ENCODE measurements at regions not wholly inside any gene's neighbourhood (a gene's known extent, or its start where the extent isn't known, plus 50 kb on each side); places are given as distances from the start of the nearest gene placed in this dataset.

DNA sequence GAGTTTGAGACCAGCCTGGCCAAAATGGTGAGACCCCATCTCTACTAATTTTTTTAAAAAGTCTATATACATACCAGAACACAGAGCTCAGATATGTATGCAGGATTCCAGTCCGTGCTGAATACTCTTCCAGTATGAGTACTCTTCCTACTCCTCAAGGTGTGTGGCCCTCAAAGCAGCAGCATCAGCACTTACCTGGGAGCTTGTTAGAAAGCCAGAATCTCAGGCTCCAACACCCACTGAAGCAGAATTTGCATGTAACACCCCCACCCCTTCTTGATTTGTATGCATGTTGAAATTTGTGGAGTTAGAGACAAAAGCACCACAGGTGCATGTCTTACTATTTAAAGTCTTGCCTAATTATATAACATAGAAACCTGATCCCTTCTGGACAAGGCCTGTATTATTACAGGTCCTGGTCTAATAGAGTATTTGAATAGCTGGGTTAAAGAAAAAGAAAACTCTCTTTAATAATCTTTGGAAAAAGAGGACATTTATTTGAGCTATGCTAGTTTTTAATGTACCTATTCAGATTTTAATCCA lies 50.3 kb upstream of the NFE2L2 start:
- no peak for DNase-seq

GRCh38 chr2:177315364-177315763 lies 50.8 kb upstream of the NFE2L2 start:
- no peak for DNase-seq

- no peak for DNase-seq
Measured at GRCh38 chr2:177316756-177317155, 52.2 kb upstream of the NFE2L2 start.

- DNase-seq = no peak
Measured at GRCh38 chr2:177317443-177317842, 52.9 kb upstream of the NFE2L2 start.

- DNase-seq = no peak
Measured at GRCh38 chr2:177317857-177318256, 53.3 kb upstream of the NFE2L2 start.

GRCh38 chr2:177318613-177319012 lies 54.1 kb upstream of the NFE2L2 start:
- DNase-seq = no peak

DNA sequence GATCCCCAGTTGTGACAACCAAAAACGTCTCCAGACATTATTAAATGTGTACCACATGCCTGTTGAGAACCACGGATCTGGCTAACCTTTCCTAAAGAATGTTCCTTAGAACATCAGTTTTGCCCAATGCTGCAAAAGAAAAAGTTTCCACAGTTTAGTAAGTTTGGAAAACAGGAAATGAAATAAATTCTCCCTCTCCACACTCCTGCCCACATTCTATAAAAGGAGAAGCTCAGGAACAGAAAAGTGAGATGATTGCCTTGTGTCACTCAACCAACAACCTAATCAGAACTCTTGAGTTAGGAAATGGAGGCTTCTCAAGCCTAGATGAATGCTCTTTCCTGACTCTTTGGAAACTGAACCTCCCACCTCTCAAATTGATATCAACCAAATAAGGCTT lies 56.1 kb upstream of the NFE2L2 start:
- DNase-seq = no peak

DNA sequence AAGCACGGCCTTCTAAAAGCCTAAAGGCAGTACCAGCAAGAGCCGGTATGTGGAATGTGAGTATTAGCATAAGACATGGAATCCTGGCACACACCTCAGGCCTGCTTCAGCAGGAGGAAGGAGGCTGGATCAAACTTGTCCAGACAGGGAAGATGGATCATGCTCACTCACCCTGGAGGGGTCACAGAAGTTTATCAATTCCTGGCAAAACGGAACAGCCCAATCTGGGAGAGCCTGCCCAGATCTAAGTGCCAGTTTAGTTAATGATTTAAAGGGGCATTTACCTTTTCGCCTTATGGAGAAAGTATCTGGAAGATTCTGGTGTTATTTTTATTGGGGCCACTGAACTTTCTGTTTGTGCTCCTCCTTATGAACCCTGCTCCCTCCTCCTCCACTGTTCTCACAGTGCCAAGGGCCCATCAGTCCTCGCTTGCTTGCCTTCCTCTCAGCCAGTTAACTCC lies 58.3 kb upstream of the NFE2L2 start:
- no peak for DNase-seq

GRCh38 chr2:177324797-177325196 lies 60.3 kb upstream of the NFE2L2 start:
- no peak for DNase-seq

DNA sequence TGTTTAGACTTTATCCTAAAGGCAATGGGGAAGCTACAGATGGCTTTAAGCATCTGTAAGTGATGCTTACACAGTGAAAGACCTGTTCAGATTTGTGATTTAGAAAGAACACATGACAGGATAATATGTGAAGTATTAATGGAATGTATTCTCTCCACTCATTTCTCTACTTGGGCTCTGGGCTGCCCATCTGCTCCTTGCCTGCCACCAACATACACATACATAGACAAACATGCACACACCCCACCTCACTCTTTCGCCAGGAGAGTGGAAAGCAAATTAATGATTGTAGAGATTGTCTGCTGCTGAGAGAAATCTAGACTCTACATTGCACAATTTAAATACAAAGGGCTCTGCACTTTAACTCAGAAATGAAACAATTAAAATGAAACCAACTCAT lies 61.0 kb upstream of the NFE2L2 start:
- DNase-seq = no peak

DNA sequence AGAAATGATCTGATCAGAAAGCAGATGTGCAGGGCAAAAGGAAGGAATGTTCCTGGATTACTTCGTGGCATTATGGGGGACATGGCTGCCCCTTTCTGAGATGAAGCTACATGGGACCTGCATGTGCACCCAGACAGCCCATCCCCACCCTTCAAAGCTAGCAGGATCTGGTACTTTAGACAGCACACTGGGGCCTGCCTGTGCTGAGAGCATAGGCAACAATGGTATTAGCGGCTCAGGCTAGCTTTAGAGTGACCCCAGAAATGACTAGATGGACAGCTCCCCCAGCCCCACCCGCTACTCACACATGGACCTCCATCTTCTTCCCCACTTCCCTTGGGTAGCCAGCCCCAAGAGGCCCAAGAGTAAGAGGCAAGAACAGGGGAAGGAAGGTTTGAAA lies 61.5 kb upstream of the NFE2L2 start:
- DNase-seq = no peak

DNA sequence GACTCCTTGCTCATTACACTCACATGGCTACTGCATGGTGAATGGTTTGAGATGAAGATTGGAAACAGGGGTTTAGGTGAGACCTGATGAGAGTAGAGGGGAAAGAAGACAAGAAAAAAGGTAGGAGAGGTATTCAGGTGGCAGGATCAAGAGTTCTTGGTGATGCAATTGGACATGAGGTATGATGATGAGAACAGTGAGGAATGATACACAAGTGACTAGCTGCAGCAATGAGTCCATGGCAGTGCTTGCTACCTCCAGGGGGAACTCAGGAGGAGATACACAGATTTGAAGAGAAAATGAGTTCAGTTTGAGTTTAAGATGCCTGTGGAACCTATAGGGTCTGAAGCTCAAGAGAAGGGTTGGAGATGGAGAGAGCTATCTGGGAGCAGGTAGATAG lies 62.1 kb upstream of the NFE2L2 start:
- DNase-seq = no peak

- DNase-seq = no peak
Measured at GRCh38 chr2:177327009-177327408, 62.5 kb upstream of the NFE2L2 start.

DNA sequence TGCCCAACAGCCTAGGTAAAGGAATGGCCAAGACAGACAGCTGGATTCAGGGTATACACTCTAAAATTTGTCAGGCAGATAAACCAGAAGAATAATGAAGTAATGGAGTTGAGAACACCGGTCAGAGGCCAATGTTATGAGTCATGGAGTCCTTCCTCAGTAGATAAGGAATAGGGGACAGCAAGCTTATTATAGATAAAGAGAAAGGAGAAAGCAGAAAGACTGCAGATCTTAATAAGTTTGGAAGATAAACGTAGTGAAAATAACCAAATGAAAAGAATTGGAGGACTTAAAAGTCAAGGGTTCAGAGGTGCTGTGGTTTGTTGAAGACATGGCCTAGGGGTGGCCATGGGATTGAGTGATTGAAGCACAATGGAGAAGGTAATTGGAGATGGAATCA lies 63.5 kb upstream of the NFE2L2 start:
- DNase-seq = no peak

- DNase-seq = no peak
Measured at GRCh38 chr2:177329064-177329463, 63.5 kb upstream of the AGPS start.

GRCh38 chr2:177331466-177331997 lies 61.0 kb upstream of the AGPS start:
- no peak for DNase-seq

DNA sequence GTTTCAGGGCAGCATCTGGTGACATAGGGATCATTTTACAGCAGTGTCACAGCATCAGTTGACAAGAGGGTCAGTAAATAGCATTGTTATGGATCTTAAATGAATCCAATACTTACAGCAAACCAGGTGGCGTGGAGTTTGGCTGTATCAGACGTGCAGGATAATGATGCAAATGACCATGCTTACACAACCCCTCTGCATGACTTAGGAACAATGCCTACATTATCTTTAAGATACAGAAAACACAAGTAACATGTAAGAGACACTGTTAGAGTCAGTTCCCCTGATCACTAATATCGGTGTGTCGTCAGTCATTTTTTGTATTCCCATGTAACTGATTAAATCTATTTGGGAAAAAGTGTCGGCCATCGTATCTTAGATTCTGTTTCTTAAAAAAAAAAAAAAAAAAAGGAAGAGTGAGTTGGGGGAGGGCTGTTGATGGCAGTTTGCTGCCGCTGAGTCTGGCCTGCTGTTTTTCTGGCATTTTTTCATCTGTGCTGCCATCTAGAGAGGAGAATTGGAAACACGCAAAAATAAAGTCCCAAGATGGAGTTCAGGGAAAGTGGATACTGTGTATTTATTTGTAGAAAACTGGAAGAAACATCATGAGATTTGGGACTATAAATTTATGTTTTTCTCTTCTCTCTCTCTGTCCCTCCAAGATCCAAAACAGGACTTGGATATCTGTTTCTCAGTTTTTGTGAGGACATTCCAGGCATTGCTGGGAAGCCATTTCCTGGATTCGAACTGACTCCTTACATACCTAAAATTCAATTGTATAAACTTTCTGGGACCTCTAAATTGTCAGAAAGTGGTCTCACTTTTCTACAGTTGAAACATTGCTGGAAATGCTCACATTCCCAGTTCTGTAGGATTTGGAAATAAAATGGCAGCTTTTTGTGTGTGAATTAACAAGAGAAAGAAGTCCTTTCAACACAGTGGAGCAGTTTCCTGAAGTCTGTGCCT lies 60.3 kb upstream of the AGPS start:
- peak; percentile 75 for DNase-seq

- no peak for DNase-seq
Measured at GRCh38 chr2:177332992-177333388, 59.6 kb upstream of the AGPS start.

- DNase-seq = peak; percentile 64
Measured at GRCh38 chr2:177334940-177335543, 57.5 kb upstream of the AGPS start.

DNA sequence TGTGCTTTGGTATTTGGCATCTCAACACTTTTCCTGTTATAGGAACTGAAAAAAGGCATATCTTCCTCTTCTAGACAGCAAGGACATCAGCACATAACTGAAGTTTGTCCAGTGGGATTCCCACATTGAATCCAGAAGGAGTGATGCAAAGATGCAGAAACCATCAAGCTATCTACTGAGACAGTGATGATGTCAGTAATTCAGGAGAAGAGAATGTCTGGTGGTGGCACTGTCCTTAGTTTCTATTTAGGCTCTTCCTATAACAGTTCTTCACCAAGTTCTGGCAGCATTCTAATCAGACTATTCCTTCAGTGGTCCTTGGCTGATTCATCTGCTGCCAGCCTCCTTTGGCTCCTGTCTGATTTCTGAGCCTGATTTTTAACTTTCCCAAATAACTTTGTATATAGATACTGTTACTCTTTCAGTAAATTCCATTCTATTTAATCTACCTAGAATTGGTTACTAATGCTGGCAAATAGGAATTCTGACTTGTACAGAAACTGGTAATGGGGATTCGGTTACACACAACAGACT lies 56.6 kb upstream of the AGPS start:
- no peak for DNase-seq

DNA sequence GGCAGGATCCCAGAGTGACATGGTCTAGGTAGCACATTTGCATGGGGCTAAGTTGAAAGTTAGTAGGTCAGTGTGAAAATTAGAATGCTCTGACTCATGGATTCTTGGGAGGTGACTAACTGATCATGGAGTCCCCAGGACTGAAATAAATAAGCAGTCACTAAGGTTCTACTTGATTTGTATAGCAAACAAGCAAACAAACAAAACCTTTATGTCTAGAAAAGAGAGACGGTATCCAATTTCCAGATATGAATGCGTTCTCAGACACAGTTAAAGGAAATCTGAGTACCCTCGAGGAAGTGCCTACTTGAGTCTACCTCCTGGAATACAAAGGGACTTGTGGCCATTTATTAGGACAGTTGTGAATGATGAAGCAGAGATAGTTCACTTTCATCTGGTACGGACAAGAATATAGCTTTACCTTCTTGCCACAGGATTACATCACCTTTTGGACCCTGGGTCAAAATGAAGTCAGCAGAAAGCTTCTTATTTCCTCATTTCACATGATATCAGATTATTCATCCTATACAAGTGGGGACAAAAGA lies 54.3 kb upstream of the AGPS start:
- DNase-seq = no peak

DNA sequence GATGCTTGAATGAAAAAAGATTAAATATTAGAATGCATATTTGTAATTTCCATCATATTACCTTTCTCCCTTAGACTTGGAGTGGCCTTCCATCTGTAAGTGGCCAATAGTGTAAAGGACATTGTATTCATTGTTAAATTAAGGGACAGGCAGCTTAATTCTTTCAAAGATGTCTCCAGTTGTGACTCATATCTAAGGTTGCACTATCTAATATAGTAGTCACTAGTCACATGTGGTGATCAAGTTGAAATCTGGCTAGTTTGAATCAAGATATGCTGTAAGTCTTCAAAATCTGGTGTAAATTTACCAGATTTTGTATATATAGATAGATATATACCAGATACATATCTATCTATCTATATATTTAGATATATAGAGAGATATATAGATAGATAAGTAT lies 52.4 kb upstream of the AGPS start:
- DNase-seq = no peak

DNA sequence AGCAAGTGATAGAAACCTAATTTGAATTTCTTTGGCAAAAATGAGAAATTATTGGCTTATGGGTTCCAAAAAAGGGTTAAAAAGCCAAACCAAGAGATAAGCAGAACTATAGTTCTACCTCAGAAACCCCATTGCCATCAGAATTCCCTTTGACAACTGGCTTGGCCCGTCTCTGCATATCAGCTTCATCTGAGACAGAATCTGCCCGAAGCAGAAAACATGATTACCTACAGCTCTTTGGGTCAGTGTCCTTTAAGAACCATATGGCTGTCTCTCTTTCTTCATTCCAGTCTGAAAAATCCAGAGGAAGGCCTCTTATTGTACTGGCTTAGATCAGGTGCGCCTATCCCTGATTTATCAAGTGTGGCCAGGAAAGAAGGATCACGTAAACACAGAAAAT lies 49.8 kb upstream of the AGPS start:
- no peak for DNase-seq

Data from CD4-positive, alpha-beta T cell treated with Interleukin-10 for 1 hour (primary cell).